GM21723 (cell line): ENCODE measurements at regions not wholly inside any gene's neighbourhood (a gene's known extent, or its start where the extent isn't known, plus 50 kb on each side); places are given as distances from the start of the nearest gene placed in this dataset.

ENCODE experiments used
- ATAC-seq: cut with Tn5 transposase; IDR thresholded peaks from one replicate; pipeline ENCODE4 v1.9.1; 2021; ENCODE audit warnings: mild to moderate bottlenecking, moderate library complexity; ENCODE audit not compliant: unreplicated experiment

- no peak for ATAC-seq
Observed at GRCh38 chr13:30004204-30004603, 153.8 kb upstream of the UBL3 start.

- ATAC-seq, result no peak
Observed at GRCh38 chr13:30002577-30002976, 152.2 kb upstream of the UBL3 start.

GRCh38 chr13:30000370-30000765, 150.0 kb upstream of the UBL3 start:
- no peak for ATAC-seq

- no peak for ATAC-seq
Observed at GRCh38 chr13:29999492-30000369, 149.3 kb upstream of the UBL3 start.

GRCh38 chr13:29996316-29996715, 145.9 kb upstream of the UBL3 start:
- ATAC-seq, result no peak

- no peak for ATAC-seq
Observed at GRCh38 chr13:29994911-29995595, 144.6 kb upstream of the UBL3 start.

- ATAC-seq, result no peak
Observed at GRCh38 chr13:29993716-29994488, 143.5 kb upstream of the UBL3 start.

- ATAC-seq, result no peak
Observed at GRCh38 chr13:29993196-29993595, 142.8 kb upstream of the UBL3 start.

- no peak for ATAC-seq
Observed at GRCh38 chr13:29991343-29991742, 140.9 kb upstream of the UBL3 start.

- ATAC-seq, result no peak
Observed at GRCh38 chr13:29987340-29987739, 136.9 kb upstream of the UBL3 start.

GRCh38 chr13:29980339-29980738, 129.9 kb upstream of the UBL3 start:
- ATAC-seq, result no peak

GRCh38 chr13:29978211-29978610, 127.8 kb upstream of the UBL3 start:
- ATAC-seq, result no peak

GRCh38 chr13:29977476-29978120, 127.2 kb upstream of the UBL3 start:
- ATAC-seq, result no peak

- ATAC-seq, result no peak
Observed at GRCh38 chr13:29976535-29976934, 126.1 kb upstream of the UBL3 start.

- ATAC-seq, result no peak
Observed at GRCh38 chr13:29975283-29975682, 124.9 kb upstream of the UBL3 start.

GRCh38 chr13:29969286-29969685, 118.9 kb upstream of the UBL3 start:
- no peak for ATAC-seq

- ATAC-seq, result no peak
Observed at GRCh38 chr13:29964181-29964845, 113.9 kb upstream of the UBL3 start.

- no peak for ATAC-seq
Observed at GRCh38 chr13:29963089-29963488, 112.7 kb upstream of the UBL3 start.

- no peak for ATAC-seq
Observed at GRCh38 chr13:29961036-29961670, 110.7 kb upstream of the UBL3 start.

- ATAC-seq, result no peak
Observed at GRCh38 chr13:29959603-29960002, 109.2 kb upstream of the UBL3 start.
